AML-193 (cell line): ENCODE measurements at regions not wholly inside any gene's neighbourhood (a gene's known extent, or its start where the extent isn't known, plus 50 kb on each side); places are given as distances from the start of the nearest gene placed in this dataset.

Source experiments
- DNase-seq, 2 experiments: peaks; one replicate each; lab custom pipeline; 2025; lab: John Stamatoyannopoulos, UW

GRCh38 chr1:58367217-58367616, 179.3 kb downstream of the OMA1 start:
- DNase-seq = no peak

DNA sequence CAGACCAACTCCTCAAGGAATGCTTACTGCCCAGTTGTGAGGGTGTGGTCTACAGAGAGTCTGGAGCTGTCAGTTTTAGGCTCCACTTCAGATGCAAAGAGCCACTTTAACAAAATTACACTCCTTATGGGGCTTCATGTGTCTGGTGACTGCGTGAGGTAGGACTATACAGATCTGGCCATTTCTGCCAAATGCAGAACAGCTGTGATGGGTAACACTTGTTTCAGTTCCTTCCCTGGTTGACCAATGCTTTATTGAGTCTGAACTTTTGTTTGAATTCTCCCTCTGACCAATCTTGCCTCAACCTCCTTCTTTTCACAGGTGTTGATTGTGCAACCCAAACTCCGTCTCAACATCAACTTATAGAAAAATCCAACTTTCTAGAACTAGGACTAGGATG, 181.2 kb downstream of the OMA1 start:
- no peak for DNase-seq

- DNase-seq = no peak
Observed at GRCh38 chr1:58363585-58363984, 182.9 kb downstream of the OMA1 start.

DNA sequence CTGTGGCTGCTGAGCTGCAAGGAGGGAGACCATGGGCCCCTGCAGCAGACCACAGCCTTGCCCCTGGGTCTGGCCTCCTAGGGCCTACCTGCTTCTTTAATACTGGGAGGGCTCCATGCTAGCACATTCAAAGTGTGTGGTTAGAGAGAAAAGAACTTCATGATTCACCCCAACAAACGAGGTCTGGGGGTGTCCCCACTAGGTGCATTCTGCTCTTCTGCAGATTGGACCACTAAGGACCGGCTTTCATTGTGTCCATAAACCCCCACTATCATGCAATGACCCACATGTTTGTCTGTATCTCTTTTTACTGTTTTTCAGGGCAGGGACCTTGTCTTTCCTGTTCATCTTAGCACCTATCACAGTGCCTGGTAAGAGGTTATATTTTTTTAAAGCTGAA, 185.4 kb downstream of the OMA1 start:
- DNase-seq = no peak

- no peak for DNase-seq
Observed at GRCh38 chr1:58358346-58358745, 188.2 kb downstream of the OMA1 start.

- DNase-seq = no peak
Observed at GRCh38 chr1:58356402-58356801, 190.1 kb downstream of the OMA1 start.

DNA sequence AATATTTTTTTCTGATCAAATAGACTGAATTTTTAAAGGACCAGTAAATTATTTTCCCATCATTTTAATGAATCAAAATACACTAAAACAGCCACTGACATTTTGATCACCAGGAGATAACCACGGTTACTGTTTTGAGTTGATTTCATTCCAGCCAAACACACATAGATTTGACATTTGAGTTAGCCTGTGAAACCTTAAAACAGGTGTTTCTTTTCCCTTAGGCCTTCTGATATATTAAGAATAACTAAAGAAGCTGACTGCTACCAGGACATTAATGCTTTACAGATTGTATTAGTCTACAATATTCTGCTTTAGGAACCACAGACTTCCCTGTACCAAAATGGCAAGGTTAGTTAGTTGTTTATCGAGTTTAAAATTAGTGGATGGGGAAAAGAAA, 193.4 kb downstream of the OMA1 start:
- DNase-seq = no peak

DNA sequence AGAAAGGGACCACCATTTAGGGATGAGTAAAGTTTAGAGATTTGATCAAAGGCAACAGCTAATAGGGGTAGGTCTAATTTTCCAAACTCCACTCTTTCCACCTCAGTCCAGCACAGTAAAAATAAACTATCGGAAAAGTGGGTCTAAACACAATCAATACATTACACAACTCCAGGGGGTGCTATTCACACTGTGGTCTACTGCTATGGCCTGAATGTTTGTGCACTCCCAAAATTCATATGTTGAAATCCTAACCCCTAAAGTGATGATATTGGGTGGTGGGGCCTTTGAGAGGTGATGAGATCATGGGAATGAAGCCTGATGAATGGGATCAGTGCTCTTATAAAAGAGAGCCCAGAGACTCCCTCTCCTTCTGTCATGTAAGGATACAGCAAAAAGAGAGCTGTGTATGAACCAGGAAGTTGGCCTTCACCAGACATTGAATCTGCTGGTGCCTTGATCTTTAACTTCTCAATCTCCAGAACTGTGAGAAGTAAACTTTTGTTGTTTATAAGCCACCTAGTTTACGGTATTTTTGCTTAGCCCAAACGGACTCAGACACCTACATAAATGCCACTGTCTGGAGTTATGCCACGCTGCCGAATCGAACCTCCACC, 193.9 kb downstream of the OMA1 start:
- DNase-seq = no peak

DNA sequence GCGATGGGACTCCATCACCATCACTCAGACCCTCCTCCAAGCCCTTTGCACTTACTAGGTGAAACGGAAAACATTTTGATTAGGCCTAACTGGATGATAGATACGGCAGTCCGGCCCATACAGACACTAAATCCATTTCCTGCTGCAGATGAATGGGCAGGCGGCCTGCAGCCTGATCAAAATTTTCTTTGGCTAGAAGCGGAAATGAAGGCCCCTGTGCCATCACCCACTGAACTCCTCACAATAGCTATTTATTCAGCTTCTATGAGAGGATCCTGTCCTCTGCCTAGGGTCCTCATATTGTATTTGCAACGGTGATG, 200.5 kb downstream of the OMA1 start:
- no peak for DNase-seq

DNA sequence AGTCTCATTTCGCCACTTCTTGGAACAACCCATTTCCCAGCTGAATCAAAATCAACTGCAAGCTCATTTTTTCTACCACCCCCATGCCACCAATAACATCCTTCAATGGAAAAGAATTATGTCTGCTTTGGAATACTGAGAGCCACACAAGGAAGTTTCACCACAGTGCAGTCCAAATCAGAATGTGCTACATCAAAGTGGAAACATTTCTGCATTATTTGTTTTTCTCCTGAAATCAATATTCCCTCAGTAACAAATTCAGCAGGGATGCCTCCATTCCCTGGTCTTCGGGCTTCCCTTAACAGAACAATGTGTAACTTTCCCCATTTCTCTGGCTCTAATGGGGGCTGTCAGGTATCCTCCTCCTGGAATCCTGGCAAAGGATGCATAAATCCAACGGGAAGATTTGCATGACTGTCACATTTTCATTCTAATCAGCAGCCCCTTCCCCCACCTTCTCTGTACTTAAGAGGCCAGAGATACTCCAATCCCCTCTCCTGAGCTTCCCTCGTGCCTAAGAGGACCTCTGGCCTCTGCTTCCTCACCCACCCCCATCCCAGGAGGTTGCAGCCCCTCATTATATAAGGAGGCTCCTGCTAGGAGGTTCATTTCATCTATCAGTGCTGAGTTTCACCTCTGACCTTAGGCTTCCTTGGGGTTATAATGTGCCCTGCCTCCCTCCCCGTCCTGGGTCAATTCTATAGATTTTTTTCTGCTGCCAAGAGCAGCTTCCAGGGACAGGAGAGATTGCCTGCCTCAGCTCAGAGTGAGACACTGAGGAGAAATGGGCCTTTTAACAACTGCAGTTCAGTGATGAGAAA, 201.1 kb downstream of the OMA1 start:
- DNase-seq = no peak

DNA sequence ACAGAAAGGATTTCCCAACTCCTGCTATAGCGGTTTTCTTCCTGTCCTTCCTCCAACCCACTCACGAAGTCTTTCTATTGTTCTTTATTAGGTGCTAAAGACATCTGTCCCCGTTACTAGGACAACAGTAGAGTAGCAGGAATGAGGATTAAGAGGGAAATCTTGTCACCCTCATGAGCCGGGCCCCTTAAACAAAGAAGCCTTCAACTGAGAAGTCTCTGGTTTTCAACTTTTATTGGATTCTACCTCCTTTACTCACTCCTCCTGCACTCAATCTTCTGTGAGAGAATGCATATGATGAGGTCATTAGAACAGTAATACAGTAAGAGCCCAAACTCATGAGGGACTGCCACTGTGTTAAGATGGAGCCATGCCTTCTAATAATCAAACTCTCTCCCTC, 206.3 kb downstream of the OMA1 start:
- DNase-seq = no peak

GRCh38 chr1:58338081-58338480, 208.4 kb downstream of the OMA1 start:
- DNase-seq = no peak

- no peak for DNase-seq
Observed at GRCh38 chr1:58333511-58333910, 213.0 kb downstream of the OMA1 start.

GRCh38 chr1:58331156-58331555, 215.4 kb downstream of the OMA1 start:
- no peak for DNase-seq

DNA sequence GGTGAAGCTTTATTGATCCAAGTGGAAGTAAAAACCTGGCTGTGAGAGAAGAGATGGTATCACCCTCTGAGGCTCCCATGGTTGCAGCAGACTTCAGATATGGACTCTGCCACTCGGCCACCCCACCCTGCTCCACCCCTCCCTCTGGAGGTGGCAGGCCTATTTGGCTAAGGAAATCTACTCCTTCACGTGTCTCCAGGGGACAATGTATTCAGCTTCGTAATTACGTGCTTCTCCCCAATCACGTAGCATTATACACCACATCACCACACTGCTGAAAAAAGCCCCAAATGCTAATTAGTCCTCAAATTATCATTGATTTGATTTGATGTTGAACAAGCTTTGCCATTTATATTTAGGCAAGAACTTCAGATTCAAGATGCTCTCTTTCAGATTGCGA, 220.7 kb downstream of the OMA1 start:
- no peak for DNase-seq

DNA sequence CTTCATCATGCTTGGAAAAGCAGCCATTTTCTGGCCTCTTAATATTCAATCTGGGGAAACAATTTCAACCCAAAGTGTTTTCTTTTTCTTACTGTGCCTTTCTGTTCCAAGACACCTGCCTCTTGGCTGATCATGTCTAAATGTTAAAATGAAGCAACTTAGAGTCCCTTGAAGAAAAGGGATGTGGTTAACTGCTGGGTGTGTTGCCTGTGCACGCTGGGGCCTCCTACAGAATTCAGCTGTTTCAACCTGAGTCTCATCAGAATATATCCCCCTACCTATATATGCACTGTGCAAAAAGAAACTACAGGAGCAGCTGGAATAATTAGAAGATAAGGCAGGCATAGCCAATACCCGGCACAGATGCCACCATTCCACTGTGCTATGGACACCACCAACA, 222.0 kb downstream of the OMA1 start:
- DNase-seq = peak; percentile 78 to 88

- no peak for DNase-seq
Observed at GRCh38 chr1:58318157-58319005, 228.1 kb downstream of the OMA1 start.

GRCh38 chr1:58317694-58318093, 228.8 kb downstream of the OMA1 start:
- no peak for DNase-seq

- no peak for DNase-seq
Observed at GRCh38 chr1:58317086-58317485, 229.4 kb downstream of the OMA1 start.

GRCh38 chr1:58316141-58316540, 230.4 kb downstream of the OMA1 start:
- no peak for DNase-seq

- DNase-seq = no peak
Observed at GRCh38 chr1:58312971-58313563, 233.5 kb downstream of the OMA1 start.

DNA sequence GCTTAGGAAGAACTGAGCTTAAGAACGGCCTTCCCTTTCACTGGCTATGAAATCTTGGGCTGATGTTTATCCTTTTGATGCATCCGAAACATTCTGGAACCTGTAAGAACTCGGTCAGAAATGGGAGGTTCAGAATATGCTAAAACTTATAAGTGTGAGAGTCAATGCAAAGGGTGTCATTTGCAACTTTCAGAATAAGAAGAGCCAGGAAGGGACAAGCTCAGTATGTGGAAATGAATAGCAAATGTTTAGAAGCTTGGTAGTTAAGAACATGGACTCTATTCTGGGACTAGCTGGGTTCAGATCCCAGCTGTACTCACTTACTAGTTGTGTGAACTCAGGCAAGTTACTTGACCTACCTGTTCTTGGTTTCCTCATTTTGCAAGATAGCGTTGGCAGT, 234.1 kb downstream of the OMA1 start:
- DNase-seq = no peak

DNA sequence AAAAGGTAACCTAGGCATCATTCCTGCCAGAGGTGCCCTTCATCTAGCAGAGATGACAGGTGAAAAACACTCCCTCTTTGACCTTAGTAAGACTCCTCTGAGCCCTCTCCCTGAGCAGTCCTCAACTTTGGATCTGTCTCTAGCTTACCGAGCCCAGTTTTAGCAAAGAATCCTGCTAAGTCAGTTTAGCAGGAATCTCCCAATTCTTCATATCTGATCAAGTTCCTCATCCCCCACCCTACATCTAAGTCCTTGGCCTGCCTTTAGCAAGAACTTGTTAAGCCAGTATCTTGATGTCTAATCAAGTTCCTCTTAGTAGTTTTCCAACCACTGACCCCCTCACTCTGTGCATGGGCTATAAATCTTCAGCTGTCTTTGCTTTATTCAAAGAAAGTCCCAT, 235.6 kb downstream of the OMA1 start:
- DNase-seq = no peak
